ENCODE measurements at regions not wholly inside any gene's neighbourhood (a gene's known extent, or its start where the extent isn't known, plus 50 kb on each side); places are given as distances from the start of the nearest gene placed in this dataset.

- TF ChIP-seq CTCF (IDR thresholded peaks at IDR 0.05), result no peak
- TF ChIP-seq POLR2A (IDR thresholded peaks at IDR 0.05), result no peak
Measured at GRCh38 chr10:62744136-62744535, 60.4 kb upstream of the ADO start.

Data from testis (tissue), 2 donors.